ENCODE measurements at regions not wholly inside any gene's neighbourhood (a gene's known extent, or its start where the extent isn't known, plus 50 kb on each side); places are given as distances from the start of the nearest gene placed in this dataset.

- Histone ChIP-seq H3K27me3 (no peaks in the 10 kb centered on the region), H3K27ac (no peak overlapping the region), H3K36me3 (no peaks in the 10 kb centered on the region), H3K4me1 (no peaks in the 10 kb centered on the region), H3K4me3 (no peak overlapping the region), H3K9me3 (no peaks in the 10 kb centered on the region)
- TF ChIP-seq, protein P1, sequence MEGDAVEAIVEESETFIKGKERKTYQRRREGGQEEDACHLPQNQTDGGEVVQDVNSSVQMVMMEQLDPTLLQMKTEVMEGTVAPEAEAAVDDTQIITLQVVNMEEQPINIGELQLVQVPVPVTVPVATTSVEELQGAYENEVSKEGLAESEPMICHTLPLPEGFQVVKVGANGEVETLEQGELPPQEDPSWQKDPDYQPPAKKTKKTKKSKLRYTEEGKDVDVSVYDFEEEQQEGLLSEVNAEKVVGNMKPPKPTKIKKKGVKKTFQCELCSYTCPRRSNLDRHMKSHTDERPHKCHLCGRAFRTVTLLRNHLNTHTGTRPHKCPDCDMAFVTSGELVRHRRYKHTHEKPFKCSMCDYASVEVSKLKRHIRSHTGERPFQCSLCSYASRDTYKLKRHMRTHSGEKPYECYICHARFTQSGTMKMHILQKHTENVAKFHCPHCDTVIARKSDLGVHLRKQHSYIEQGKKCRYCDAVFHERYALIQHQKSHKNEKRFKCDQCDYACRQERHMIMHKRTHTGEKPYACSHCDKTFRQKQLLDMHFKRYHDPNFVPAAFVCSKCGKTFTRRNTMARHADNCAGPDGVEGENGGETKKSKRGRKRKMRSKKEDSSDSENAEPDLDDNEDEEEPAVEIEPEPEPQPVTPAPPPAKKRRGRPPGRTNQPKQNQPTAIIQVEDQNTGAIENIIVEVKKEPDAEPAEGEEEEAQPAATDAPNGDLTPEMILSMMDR (IDR thresholded peaks at IDR 0.05): no peak
- no peak for TF ChIP-seq POLR2A (IDR thresholded peaks at IDR 0.05)
- TF ChIP-seq EP300 (IDR thresholded peaks at IDR 0.05): no peak
- WGBS, 2 donors: 74 to 79% methylated on average over 3 of the region's 3 CpGs
- DNase-seq (ENCODE audit: low spot score in 2 of 2): no peak
Measured at GRCh38 chr1:87778896-87779295, 450.2 kb downstream of the LMO4 start.

GRCh38 chr1:87781554-87781953 lies 452.9 kb downstream of the LMO4 start:
- H3K27ac ChIP-seq: no peak overlapping the region
- WGBS, 2 donors: 84 to 93% methylated on average over 1 of the region's 1 CpG
- H3K27me3 ChIP-seq: no peaks in the 10 kb centered on the region
- no peak for DNase-seq (ENCODE audit: low spot score in 2 of 2)
- H3K9me3 ChIP-seq: no peaks in the 10 kb centered on the region
- TF ChIP-seq EP300 (IDR thresholded peaks at IDR 0.05): no peak
- no peak for TF ChIP-seq POLR2A (IDR thresholded peaks at IDR 0.05)
- TF ChIP-seq, protein P1 (IDR thresholded peaks at IDR 0.05): no peak
- H3K36me3 ChIP-seq: no peaks in the 10 kb centered on the region
- H3K4me1 ChIP-seq: no peaks in the 10 kb centered on the region
- H3K4me3 ChIP-seq: no peak overlapping the region

DNA sequence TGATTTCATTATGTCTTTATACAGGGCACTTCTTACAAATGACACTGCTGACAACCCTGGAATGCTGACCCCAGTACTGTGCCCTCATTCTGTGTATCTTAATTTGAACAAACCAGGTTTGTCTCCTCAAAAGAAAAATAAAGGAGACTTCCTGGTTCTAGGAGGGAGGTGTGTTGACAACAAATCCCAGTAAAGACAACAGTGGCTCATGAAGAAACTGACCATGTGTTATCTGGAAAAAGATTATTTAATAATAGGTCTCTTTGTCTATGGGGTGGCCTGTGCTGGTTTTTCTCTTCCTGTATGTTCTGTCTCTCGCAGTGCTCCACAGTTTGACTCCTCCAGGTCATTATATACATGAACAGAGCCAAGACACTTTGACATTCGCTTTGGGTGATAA lies 454.6 kb downstream of the LMO4 start:
- DNase-seq (ENCODE audit: low spot score in 2 of 2): no peak
- no peaks in the 10 kb centered on the region for H3K4me1 ChIP-seq
- TF ChIP-seq, protein P1 (IDR thresholded peaks at IDR 0.05): no peak
- TF ChIP-seq POLR2A (IDR thresholded peaks at IDR 0.05) (no peak), EP300 (IDR thresholded peaks at IDR 0.05) (no peak)
- 75 to 78% methylated on average over 2 of the region's 2 CpGs for WGBS, 2 donors
- no peaks in the 10 kb centered on the region for H3K36me3 ChIP-seq
- no peak overlapping the region for H3K4me3 ChIP-seq
- H3K9me3 ChIP-seq: no peaks in the 10 kb centered on the region
- no peaks in the 10 kb centered on the region for H3K27me3 ChIP-seq
- H3K27ac ChIP-seq: no peak overlapping the region

- no peaks in the 10 kb centered on the region for H3K9me3 ChIP-seq
- TF ChIP-seq EP300 (IDR thresholded peaks at IDR 0.05): no peak
- TF ChIP-seq, protein P1 (IDR thresholded peaks at IDR 0.05): no peak
- TF ChIP-seq POLR2A (IDR thresholded peaks at IDR 0.05): no peak
- 76 to 82% methylated on average over 1 of the region's 1 CpG for WGBS, 2 donors
- no peak for DNase-seq (ENCODE audit: low spot score in 2 of 2)
- H3K4me1 ChIP-seq: no peaks in the 10 kb centered on the region
- H3K27ac ChIP-seq: no peak overlapping the region
- H3K27me3 ChIP-seq: no peaks in the 10 kb centered on the region
- no peaks in the 10 kb centered on the region for H3K36me3 ChIP-seq
- H3K4me3 ChIP-seq: no peak overlapping the region
Measured at GRCh38 chr1:87785386-87785785, 456.7 kb downstream of the LMO4 start.

DNA sequence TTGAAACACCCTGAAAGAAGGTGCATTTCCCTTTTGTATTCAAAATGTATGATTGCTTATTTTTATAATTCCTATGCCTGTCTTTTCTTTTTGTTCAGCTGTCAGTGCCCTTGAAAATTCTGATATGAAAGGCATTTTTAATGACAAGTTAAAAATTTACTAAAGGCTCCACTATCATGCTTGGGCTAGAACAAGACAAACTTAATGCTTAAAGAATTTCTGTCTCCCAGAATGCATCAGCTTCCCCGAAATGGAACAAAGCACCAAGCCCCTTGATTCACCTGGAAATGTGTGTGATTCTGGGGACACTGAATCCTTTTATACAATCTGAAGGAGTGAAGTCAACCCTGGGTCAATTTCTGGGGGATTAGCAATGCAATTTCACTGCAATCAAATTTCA lies 457.5 kb downstream of the LMO4 start:
- Histone ChIP-seq H3K27ac (no peak overlapping the region), H3K36me3 (no peaks in the 10 kb centered on the region), H3K4me1 (no peaks in the 10 kb centered on the region), H3K9me3 (no peaks in the 10 kb centered on the region), H3K27me3 (no peaks in the 10 kb centered on the region), H3K4me3 (no peak overlapping the region)
- 75 to 81% methylated on average over 1 of the region's 1 CpG for WGBS, 2 donors
- DNase-seq (ENCODE audit: low spot score in 2 of 2): no peak
- TF ChIP-seq, protein P1 (IDR thresholded peaks at IDR 0.05): no peak
- TF ChIP-seq EP300 (IDR thresholded peaks at IDR 0.05): no peak
- no peak for TF ChIP-seq POLR2A (IDR thresholded peaks at IDR 0.05)
